ENCODE measurements at regions not wholly inside any gene's neighbourhood (a gene's known extent, or its start where the extent isn't known, plus 50 kb on each side); places are given as distances from the start of the nearest gene placed in this dataset.

DNA sequence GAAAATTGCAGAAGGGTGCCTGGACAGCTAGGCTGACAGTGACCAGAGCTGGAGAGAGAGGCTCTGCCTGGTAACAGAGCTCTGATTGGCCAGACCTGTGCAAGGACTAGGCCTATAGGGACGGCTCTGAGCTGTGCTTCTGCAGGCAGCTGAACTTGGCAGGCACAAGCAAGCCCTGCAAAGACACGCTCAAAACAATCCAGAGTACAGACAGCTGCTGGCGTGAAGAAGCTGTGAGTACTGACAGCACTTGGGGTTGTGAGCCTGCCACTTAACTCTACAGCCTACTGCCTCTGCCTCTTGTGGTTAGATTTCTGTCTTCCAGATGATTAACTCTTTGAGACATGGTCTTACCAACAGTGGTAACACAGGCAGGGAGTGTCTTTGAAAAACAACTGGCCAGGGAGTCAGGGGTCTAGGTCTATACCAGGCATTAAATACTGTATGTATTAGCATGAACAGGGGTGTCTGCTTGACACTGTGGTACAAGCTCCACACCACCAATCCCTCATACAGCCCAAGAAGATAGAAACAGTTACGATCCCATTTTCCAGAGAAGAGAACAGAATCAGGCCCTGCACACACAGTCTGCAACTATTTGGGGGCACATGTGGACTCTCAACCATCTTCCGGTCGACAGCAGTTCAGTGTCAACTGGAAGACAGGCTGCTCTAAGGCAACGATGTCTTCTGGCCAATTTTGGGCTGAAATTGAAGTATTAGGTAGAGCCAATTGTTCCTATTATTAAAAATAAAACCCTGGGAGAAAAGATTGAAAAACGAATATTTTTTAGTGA lies 568.4 kb downstream of the TNS1 start:
- TF ChIP-seq, protein P1, sequence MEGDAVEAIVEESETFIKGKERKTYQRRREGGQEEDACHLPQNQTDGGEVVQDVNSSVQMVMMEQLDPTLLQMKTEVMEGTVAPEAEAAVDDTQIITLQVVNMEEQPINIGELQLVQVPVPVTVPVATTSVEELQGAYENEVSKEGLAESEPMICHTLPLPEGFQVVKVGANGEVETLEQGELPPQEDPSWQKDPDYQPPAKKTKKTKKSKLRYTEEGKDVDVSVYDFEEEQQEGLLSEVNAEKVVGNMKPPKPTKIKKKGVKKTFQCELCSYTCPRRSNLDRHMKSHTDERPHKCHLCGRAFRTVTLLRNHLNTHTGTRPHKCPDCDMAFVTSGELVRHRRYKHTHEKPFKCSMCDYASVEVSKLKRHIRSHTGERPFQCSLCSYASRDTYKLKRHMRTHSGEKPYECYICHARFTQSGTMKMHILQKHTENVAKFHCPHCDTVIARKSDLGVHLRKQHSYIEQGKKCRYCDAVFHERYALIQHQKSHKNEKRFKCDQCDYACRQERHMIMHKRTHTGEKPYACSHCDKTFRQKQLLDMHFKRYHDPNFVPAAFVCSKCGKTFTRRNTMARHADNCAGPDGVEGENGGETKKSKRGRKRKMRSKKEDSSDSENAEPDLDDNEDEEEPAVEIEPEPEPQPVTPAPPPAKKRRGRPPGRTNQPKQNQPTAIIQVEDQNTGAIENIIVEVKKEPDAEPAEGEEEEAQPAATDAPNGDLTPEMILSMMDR (IDR thresholded peaks at IDR 0.05; ENCODE audit: low read depth, low read length): no peak
- DNase-seq (ENCODE audit: low read depth, low spot score): peak; percentile 95
- in situ Hi-C loops (cut with HindIII; ENCODE audit: low sequenced_read_pairs): no loop called here
- no peak overlapping the region for H3K4me3 ChIP-seq (ENCODE audit: low read depth, low read length)

DNA sequence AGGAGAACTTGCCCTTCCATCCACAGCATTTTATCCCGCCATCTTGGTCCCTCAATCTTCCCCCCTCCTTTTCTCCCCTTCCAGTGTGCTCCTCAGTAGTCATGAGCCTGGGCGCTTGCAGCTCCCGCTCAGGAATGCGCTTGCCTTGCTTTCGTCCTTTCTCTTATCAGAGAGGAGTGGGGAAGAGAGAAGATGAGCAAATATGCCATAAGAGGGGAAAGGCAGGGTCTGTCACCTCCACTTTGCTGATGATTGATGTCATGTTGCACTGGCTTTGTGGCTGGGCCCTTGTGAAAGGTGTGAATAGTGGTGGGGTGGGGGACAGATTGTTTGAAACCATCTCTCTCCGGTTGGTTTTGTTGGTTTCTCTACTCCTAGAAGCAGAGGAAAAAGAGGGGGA lies 569.3 kb downstream of the TNS1 start:
- DNase-seq (ENCODE audit: low read depth, low spot score): no peak
- H3K4me3 ChIP-seq (ENCODE audit: low read depth, low read length): no peak overlapping the region
- in situ Hi-C loops (cut with HindIII; ENCODE audit: low sequenced_read_pairs): no loop called here
- TF ChIP-seq, protein P1 (IDR thresholded peaks at IDR 0.05; ENCODE audit: low read depth, low read length): no peak

DNA sequence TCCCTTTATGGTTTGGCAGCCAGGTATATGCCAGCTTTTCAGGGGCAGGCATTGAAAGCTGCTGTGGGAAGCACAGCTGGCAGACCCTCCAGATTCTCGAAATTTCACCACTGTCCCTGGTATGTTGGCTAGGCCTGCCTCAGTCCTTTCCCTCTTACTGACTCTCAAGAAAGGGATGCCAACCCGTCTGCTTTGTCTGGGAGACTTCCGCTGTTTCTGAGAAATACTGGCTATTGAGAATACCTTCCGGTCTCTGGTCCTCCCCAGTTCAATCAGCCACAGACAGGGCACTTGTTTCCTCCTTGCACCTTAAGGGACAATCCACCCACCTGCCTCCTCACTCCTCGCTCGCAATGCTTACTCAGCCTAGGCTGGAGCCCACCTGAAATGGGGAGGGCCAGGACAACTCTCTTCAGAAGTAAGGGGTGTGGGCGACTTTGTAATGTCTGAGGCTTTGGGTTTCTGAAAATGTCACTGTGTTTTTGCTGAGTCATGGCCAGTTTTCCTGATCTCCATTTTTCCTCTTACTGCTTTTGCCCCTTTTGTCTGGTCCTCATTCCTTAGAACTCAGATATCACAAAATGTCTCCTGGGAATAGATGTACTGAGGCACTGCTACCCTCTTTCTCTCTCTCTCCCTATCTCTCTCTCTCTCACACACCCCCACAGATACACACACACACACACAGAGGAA lies 571.1 kb downstream of the TNS1 start:
- in situ Hi-C loops (cut with HindIII; ENCODE audit: low sequenced_read_pairs): no loop called here
- H3K4me3 ChIP-seq (ENCODE audit: low read depth, low read length): no peak overlapping the region
- no peak for DNase-seq (ENCODE audit: low read depth, low spot score)
- TF ChIP-seq, protein P1 (IDR thresholded peaks at IDR 0.05; ENCODE audit: low read depth, low read length): no peak

DNA sequence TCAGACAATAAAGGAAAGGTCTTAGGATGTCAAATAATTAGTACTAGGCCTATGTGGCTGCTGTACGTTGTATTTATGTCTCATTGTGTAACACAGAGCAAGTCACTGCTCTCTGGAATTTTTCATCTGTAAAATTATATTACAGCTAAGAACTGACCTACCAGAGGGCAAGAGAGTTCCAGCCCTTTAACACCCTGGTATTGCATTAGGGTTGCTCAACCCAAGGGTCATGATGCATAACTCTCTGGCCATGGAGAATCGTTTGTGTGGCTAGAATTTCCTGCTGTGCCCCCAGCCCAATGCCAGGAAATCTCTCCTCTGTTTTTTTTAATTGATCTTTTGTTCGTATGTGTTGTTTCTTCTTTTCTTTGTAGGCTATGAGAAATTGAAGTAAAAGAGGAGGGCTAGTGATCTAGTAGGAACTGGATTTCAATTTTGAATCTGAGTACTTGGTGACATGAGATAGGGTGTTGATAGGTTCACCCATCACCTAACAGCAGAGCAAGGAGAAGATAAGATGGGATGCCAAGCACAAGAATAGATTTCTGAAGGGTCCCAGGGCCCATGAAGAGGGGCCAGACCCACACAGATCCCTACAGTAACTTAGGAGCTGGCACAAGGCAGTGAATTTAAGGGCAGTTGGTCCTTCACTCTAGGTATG lies 571.2 kb upstream of the TNP1 start:
- in situ Hi-C loops (cut with HindIII; ENCODE audit: low sequenced_read_pairs): no loop called here
- TF ChIP-seq, protein P1 (IDR thresholded peaks at IDR 0.05; ENCODE audit: low read depth, low read length): no peak
- DNase-seq (ENCODE audit: low read depth, low spot score): peak; percentile 45
- no peak overlapping the region for H3K4me3 ChIP-seq (ENCODE audit: low read depth, low read length)

DNA sequence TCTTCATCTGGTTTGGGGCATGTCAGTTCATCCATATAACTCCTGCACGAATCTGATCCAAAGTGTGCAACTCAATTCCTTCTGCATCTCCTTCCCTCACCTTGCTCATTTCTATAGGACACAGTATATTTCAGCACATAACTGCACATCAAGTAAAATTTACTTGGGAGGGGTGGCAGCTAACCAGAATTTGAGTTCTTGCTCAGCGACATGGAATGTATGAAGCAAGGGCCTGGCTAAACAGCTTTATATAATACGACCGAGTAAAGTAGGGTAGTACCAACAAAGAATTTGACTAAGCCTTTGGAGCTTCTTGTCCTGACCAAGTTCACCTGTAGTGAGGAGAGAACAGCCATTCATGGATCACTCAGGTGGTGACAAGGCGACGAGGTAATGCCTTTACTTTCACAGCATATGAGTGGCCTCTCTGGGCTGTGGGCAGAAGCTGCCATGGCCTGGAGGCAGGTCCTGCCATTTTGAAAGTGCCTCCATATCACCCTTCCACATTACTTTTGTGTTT lies 570.2 kb upstream of the TNP1 start:
- DNase-seq (ENCODE audit: low read depth, low spot score): no peak
- TF ChIP-seq, protein P1 (IDR thresholded peaks at IDR 0.05; ENCODE audit: low read depth, low read length): no peak
- in situ Hi-C loops (cut with HindIII; ENCODE audit: low sequenced_read_pairs): no loop called here
- no peak overlapping the region for H3K4me3 ChIP-seq (ENCODE audit: low read depth, low read length)

DNA sequence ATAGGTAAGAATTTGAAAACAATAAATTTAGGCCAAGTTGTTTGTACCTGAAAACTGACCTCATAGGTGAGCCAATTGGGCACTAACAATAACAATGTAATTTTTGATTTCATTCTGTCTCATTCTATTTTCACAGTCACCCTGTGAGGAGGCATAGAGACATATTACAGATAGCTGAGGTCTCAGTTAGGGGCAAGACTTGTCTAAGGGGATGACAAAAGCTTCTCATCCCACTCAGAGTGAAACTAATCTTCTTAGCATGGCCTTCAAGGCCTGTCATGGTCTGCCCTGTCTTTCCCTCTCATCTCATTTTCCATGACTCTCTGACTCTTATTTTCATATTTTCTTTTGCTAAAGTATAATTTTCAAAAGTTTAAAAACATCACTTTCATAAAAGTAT lies 562.0 kb upstream of the TNP1 start:
- DNase-seq (ENCODE audit: low read depth, low spot score): no peak
- in situ Hi-C loops (cut with HindIII; ENCODE audit: low sequenced_read_pairs): no loop called here
- TF ChIP-seq, protein P1 (IDR thresholded peaks at IDR 0.05; ENCODE audit: low read depth, low read length): no peak
- H3K4me3 ChIP-seq (ENCODE audit: low read depth, low read length): no peak overlapping the region

All from astrocyte of the spinal cord (primary cell).